ENCODE measurements at regions not wholly inside any gene's neighbourhood (a gene's known extent, or its start where the extent isn't known, plus 50 kb on each side); places are given as distances from the start of the nearest gene placed in this dataset.
"Not testable (repeated sequence)": the region's sequence is repeated elsewhere in the genome, so short reads cannot be mapped to it uniquely, and the experiment has no call there.

DNA sequence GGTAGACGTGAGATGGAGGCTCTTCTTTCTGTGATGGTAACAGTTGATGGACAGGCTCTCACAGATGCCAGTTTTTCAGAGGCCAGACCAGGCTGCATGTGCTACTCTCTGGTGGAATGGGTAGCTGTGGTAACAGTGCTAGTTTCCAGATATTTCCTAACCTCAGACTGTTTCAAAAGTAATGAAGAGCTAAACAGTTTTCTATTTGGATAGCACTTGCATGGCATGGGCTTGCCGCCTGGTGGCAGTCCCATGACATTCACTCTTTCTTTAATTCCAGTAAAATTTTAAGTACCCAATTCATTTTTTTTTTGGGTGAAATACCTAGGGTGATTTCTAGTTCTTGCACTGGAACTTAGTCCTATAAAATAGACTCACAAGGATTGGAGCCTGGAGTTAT is 220.2 kb upstream of the MAD2L1 start:
- TF ChIP-seq Cebpa-rat (IDR thresholded peaks at IDR 0.05) = no peak
- H3K4me2 ChIP-seq = no peak overlapping the region
- no peaks in the 10 kb centered on the region for H4K20me1 ChIP-seq
- no peaks in the 10 kb centered on the region for H3K9me3 ChIP-seq
- H3K27me3 ChIP-seq = no peaks in the 10 kb centered on the region
- H3K4me3 ChIP-seq = no peak overlapping the region
- H3K27ac ChIP-seq = no peak overlapping the region
- no peak overlapping the region for H3K9ac ChIP-seq
- no peaks in the 10 kb centered on the region for H3K4me1 ChIP-seq
- H3K36me3 ChIP-seq = no peaks in the 10 kb centered on the region

DNA sequence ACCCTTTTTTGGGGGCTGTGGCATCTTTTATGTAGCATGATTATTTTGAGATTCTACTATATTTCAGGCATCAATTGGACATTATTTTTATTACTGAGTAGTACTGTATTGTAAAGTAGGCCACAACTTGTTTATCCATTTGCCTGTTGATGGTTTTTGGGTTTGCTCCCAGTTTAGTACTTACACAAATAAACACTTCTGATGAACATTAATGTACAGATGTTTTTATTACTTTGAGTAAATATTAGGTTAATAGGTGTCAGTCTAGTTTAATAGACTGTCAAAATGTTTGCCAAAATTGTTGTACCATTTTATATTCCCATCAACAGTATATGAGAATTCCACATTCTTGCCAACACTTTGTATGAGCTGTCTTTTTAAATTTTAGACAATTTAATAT is 214.9 kb upstream of the MAD2L1 start:
- Histone ChIP-seq H4K20me1 (no peaks in the 10 kb centered on the region), H3K9me3 (no peaks in the 10 kb centered on the region), H3K4me1 (no peaks in the 10 kb centered on the region), H3K27ac (no peak overlapping the region), H3K9ac (no peak overlapping the region), H3K27me3 (no peaks in the 10 kb centered on the region), H3K4me3 (no peak overlapping the region), H3K36me3 (no peaks in the 10 kb centered on the region), H3K4me2 (no peak overlapping the region)
- TF ChIP-seq Cebpa-rat (IDR thresholded peaks at IDR 0.05) = no peak

DNA sequence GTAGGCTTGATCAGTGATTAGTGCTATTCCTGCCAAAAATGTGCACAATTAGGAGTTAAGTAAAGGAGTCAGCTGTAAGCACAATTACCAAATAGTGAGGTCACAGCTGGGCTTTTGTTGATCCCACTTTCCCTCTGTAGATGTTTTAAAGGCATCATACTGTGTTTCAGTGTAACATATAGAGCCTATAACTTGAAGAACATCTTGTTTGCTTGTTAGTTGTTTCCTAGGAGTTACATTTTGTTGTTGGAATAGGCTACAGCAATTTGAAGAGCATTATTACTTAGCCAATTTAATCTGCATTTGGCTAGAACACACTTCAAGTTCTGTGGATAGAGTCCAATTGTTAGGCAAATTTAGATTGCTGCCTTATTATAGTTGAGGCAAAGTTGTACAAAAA is 210.7 kb upstream of the MAD2L1 start:
- no peaks in the 10 kb centered on the region for H3K36me3 ChIP-seq
- TF ChIP-seq Cebpa-rat (IDR thresholded peaks at IDR 0.05) = no peak
- H3K27ac ChIP-seq = no peak overlapping the region
- H3K9me3 ChIP-seq = no peaks in the 10 kb centered on the region
- no peaks in the 10 kb centered on the region for H4K20me1 ChIP-seq
- H3K4me2 ChIP-seq = no peak overlapping the region
- no peaks in the 10 kb centered on the region for H3K27me3 ChIP-seq
- no peaks in the 10 kb centered on the region for H3K4me1 ChIP-seq
- no peak overlapping the region for H3K9ac ChIP-seq
- no peak overlapping the region for H3K4me3 ChIP-seq

DNA sequence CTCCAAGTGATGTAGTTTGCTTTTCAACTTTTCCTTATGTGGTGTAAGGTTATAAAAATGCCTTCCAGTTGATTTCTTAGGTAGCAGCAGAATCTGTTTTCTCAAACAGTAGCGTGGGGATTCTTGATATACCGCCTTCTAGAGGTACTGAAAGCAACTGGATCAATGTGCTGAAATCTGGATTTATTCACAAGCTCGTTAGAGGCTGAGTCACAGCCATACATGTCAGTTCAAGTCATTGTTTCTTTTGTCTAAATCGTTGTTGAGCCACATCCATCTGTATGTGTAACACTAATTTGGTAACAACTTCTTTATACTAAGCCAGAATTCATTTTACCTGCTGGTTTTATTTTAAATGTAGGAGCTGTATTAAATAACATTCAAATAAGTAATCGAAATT is 200.0 kb upstream of the MAD2L1 start:
- H3K9me3 ChIP-seq = no peaks in the 10 kb centered on the region
- no peaks in the 10 kb centered on the region for H3K4me1 ChIP-seq
- no peak for TF ChIP-seq Cebpa-rat (IDR thresholded peaks at IDR 0.05)
- H3K27me3 ChIP-seq = no peaks in the 10 kb centered on the region
- H3K4me2 ChIP-seq = no peak overlapping the region
- H3K9ac ChIP-seq = no peak overlapping the region
- no peaks in the 10 kb centered on the region for H3K36me3 ChIP-seq
- H3K4me3 ChIP-seq = no peak overlapping the region
- H4K20me1 ChIP-seq = no peaks in the 10 kb centered on the region
- H3K27ac ChIP-seq = no peak overlapping the region

DNA sequence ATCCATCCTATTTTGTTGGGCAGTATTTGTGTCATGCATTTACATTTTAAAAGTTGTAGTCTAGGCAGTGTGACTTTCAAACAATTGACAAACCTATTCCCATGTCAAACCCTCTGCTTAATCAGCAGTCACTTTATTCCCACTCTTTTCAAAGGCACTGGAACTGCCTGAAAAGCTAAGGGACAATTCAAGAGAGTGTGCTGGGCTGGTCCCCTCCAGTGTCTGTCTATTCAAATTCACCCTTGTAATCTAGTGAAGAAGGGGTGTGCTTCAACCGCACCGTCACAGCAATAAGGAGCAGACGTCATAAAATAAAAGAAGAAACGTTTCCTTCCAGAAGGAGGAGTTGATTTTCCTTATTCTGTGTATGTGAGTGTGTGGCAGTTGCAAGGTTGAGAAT is 197.0 kb upstream of the MAD2L1 start:
- no peak for TF ChIP-seq Cebpa-rat (IDR thresholded peaks at IDR 0.05)
- Histone ChIP-seq H3K9ac (no peak overlapping the region), H4K20me1 (no peaks in the 10 kb centered on the region), H3K9me3 (no peaks in the 10 kb centered on the region), H3K4me1 (no peaks in the 10 kb centered on the region), H3K27ac (no peak overlapping the region), H3K27me3 (no peaks in the 10 kb centered on the region), H3K36me3 (no peaks in the 10 kb centered on the region), H3K4me2 (no peak overlapping the region), H3K4me3 (no peak overlapping the region)

DNA sequence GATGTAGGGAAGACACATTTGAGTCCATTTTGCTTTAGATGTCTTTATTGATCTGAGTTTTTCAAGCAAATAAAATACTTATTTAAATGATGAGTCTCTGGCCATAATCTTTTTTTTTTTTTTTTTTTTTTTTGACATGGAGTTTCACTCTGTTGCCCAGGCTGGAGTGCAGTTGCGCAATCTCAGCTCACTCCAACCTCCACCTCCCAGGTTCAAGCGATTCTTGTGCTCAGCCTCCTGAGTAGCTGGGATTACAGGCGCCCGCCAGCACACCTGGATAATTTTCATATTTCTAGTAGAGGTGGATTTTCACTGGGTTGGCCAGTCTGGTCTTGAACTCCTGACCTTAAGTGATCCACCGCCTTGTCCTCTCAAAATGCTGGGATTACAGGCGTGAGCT is 194.5 kb upstream of the MAD2L1 start:
- Histone ChIP-seq H3K27me3 (no peaks in the 10 kb centered on the region), H3K4me2 (no peak overlapping the region), H3K9me3 (no peaks in the 10 kb centered on the region), H4K20me1 (no peaks in the 10 kb centered on the region), H3K36me3 (no peaks in the 10 kb centered on the region), H3K27ac (no peak overlapping the region), H3K9ac (no peak overlapping the region), H3K4me1 (no peaks in the 10 kb centered on the region), H3K4me3 (no peak overlapping the region)
- TF ChIP-seq Cebpa-rat (IDR thresholded peaks at IDR 0.05) = peak; percentile 87

DNA sequence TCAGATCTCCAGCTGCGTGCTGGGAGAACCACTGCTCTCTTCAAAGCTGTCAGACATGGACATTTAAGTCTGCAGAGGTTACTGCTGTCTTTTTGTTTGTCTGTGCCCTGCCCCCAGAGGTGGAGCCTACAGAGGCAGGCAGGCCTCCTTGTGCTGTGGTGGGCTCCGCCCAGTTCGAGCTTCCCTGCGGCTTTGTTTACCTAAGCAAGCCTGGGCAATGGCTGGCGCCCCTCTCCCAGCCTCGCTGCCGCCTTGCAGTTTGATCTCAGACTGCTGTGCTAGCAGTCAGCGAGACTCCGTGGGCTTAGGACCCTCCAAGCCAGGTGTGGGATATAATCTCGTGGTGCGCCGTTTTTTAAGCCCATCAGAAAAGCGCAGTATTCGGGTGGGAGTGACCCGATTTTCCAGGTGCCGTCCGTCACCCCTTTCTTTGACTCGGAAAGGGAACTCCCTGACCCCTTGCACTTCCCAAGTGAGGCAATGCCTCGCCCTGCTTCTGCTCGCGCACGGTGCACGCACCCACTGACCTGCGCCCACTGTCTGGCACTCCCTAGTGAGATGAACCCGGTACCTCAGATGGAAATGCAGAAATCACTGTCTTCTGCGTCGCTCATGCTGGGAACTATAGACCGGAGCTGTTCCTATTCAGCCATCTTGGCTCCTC is 189.6 kb upstream of the MAD2L1 start:
- not testable (repeated sequence) for H3K4me1 ChIP-seq, H3K9ac ChIP-seq, H4K20me1 ChIP-seq, H3K36me3 ChIP-seq, H3K9me3 ChIP-seq, H3K27me3 ChIP-seq, H3K27ac ChIP-seq, H3K4me3 ChIP-seq, H3K4me2 ChIP-seq

GRCh38 chr4:120238277-120238973 is 171.8 kb upstream of the MAD2L1 start:
- H3K36me3 ChIP-seq = no peaks in the 10 kb centered on the region
- H3K4me3 ChIP-seq = no peak overlapping the region
- H3K9ac ChIP-seq = no peak overlapping the region
- no peaks in the 10 kb centered on the region for H4K20me1 ChIP-seq
- TF ChIP-seq Cebpa-rat (IDR thresholded peaks at IDR 0.05) = no peak
- H3K4me2 ChIP-seq = no peak overlapping the region
- H3K27ac ChIP-seq = no peak overlapping the region
- no peaks in the 10 kb centered on the region for H3K9me3 ChIP-seq
- H3K27me3 ChIP-seq = no peaks in the 10 kb centered on the region
- H3K4me1 ChIP-seq = no peaks in the 10 kb centered on the region

- H3K27ac ChIP-seq = no peak overlapping the region
- no peaks in the 10 kb centered on the region for H4K20me1 ChIP-seq
- no peaks in the 10 kb centered on the region for H3K9me3 ChIP-seq
- no peaks in the 10 kb centered on the region for H3K27me3 ChIP-seq
- no peak overlapping the region for H3K4me3 ChIP-seq
- TF ChIP-seq Cebpa-rat (IDR thresholded peaks at IDR 0.05) = no peak
- no peaks in the 10 kb centered on the region for H3K36me3 ChIP-seq
- H3K9ac ChIP-seq = no peak overlapping the region
- H3K4me2 ChIP-seq = no peak overlapping the region
- no peaks in the 10 kb centered on the region for H3K4me1 ChIP-seq
Measured at GRCh38 chr4:120236873-120237272, 170.2 kb upstream of the MAD2L1 start.

DNA sequence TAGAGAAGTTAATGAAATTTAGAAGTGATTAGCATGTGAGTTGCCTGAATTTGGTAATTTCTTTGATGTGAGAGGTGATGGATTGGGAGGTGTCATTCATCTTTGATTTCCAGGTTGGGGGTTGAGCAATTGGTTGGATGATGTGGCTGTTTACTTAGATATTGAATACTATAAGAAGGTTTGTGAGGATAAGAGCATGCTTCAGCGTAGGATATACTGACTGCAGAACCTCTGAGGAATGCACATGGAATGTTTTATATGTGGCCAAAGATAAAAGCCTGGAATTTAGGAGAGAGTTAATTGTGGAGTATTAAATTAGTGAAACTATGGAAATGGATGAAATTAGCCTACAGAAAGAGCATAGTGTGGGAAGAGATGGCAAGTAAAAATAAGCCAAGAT is 165.4 kb upstream of the MAD2L1 start:
- H3K4me1 ChIP-seq = no peaks in the 10 kb centered on the region
- no peak overlapping the region for H3K4me3 ChIP-seq
- no peak overlapping the region for H3K27ac ChIP-seq
- H3K27me3 ChIP-seq = no peaks in the 10 kb centered on the region
- H3K9ac ChIP-seq = no peak overlapping the region
- no peaks in the 10 kb centered on the region for H3K36me3 ChIP-seq
- H3K9me3 ChIP-seq = no peaks in the 10 kb centered on the region
- H3K4me2 ChIP-seq = no peak overlapping the region
- no peaks in the 10 kb centered on the region for H4K20me1 ChIP-seq
- TF ChIP-seq Cebpa-rat (IDR thresholded peaks at IDR 0.05) = no peak

- no peak overlapping the region for H3K4me3 ChIP-seq
- no peak overlapping the region for H3K9ac ChIP-seq
- H4K20me1 ChIP-seq = no peaks in the 10 kb centered on the region
- H3K4me1 ChIP-seq = no peaks in the 10 kb centered on the region
- no peak for TF ChIP-seq Cebpa-rat (IDR thresholded peaks at IDR 0.05)
- H3K4me2 ChIP-seq = no peak overlapping the region
- no peaks in the 10 kb centered on the region for H3K36me3 ChIP-seq
- H3K27ac ChIP-seq = no peak overlapping the region
- no peaks in the 10 kb centered on the region for H3K27me3 ChIP-seq
- no peaks in the 10 kb centered on the region for H3K9me3 ChIP-seq
Measured at GRCh38 chr4:120228086-120228485, 161.4 kb upstream of the MAD2L1 start.

Measured in BLaER1 (cell line).